GM18511 (cell line): ENCODE measurements at regions not wholly inside any gene's neighbourhood (a gene's known extent, or its start where the extent isn't known, plus 50 kb on each side); places are given as distances from the start of the nearest gene placed in this dataset.

ENCODE experiments used
- ATAC-seq: cut with Tn5 transposase; IDR thresholded peaks from one replicate; pipeline ENCODE4 v1.9.1; 2021; ENCODE audit warnings: mild to moderate bottlenecking, moderate library complexity; ENCODE audit not compliant: unreplicated experiment

GRCh38 chr18:74023220-74023619 lies 124.4 kb downstream of the FBXO15 start:
- ATAC-seq: no peak

GRCh38 chr18:74019864-74020263 lies 127.8 kb downstream of the FBXO15 start:
- ATAC-seq: no peak

GRCh38 chr18:74013955-74014354 lies 133.7 kb downstream of the FBXO15 start:
- ATAC-seq: no peak

GRCh38 chr18:74012954-74013630 lies 134.5 kb downstream of the FBXO15 start:
- no peak for ATAC-seq

- no peak for ATAC-seq
Measured at GRCh38 chr18:74006143-74006542, 141.5 kb downstream of the FBXO15 start.

- no peak for ATAC-seq
Measured at GRCh38 chr18:74005320-74006109, 142.1 kb downstream of the FBXO15 start.

GRCh38 chr18:73992242-73993022 lies 155.2 kb downstream of the FBXO15 start:
- ATAC-seq: no peak

- no peak for ATAC-seq
Measured at GRCh38 chr18:73991570-73991969, 156.1 kb downstream of the FBXO15 start.

GRCh38 chr18:73990258-73990657 lies 157.4 kb downstream of the FBXO15 start:
- ATAC-seq: no peak

- no peak for ATAC-seq
Measured at GRCh38 chr18:73987247-73987980, 160.2 kb downstream of the FBXO15 start.

GRCh38 chr18:73986711-73987110 lies 160.9 kb downstream of the FBXO15 start:
- ATAC-seq: no peak

GRCh38 chr18:73985855-73986625 lies 161.6 kb downstream of the FBXO15 start:
- ATAC-seq: no peak

- ATAC-seq: no peak
Measured at GRCh38 chr18:73983970-73984369, 163.7 kb downstream of the FBXO15 start.

- no peak for ATAC-seq
Measured at GRCh38 chr18:73983496-73983895, 164.1 kb downstream of the FBXO15 start.

- ATAC-seq: no peak
Measured at GRCh38 chr18:73981796-73982195, 165.8 kb downstream of the FBXO15 start.

GRCh38 chr18:73980289-73980979 lies 167.2 kb downstream of the FBXO15 start:
- no peak for ATAC-seq

- no peak for ATAC-seq
Measured at GRCh38 chr18:73979742-73980141, 167.9 kb downstream of the FBXO15 start.

- ATAC-seq: no peak
Measured at GRCh38 chr18:73976433-73976832, 171.2 kb downstream of the FBXO15 start.

GRCh38 chr18:73975266-73975665 lies 172.4 kb downstream of the FBXO15 start:
- ATAC-seq: no peak

GRCh38 chr18:73973972-73974371 lies 173.7 kb downstream of the FBXO15 start:
- ATAC-seq: no peak
